Pons (tissue), 1 donor: ENCODE measurements at regions not wholly inside any gene's neighbourhood (a gene's known extent, or its start where the extent isn't known, plus 50 kb on each side); places are given as distances from the start of the nearest gene placed in this dataset.

Source experiments
- DNase-seq: peaks from one replicate; pipeline ENCODE4 v3.0.0-alpha.2; 2016; ENCODE audit warnings: low spot score

GRCh38 chr9:107688728-107689127 lies 199.2 kb upstream of the KLF4 start:
- DNase-seq: no peak

GRCh38 chr9:107685901-107686300 lies 196.3 kb upstream of the KLF4 start:
- DNase-seq: no peak

- no peak for DNase-seq
Measured at GRCh38 chr9:107685376-107685775, 195.8 kb upstream of the KLF4 start.

- DNase-seq: no peak
Measured at GRCh38 chr9:107684224-107684623, 194.7 kb upstream of the KLF4 start.

GRCh38 chr9:107683566-107683965 lies 194.0 kb upstream of the KLF4 start:
- peak; percentile 22 for DNase-seq

- no peak for DNase-seq
Measured at GRCh38 chr9:107681988-107682387, 192.4 kb upstream of the KLF4 start.

- no peak for DNase-seq
Measured at GRCh38 chr9:107675351-107676259, 186.0 kb upstream of the KLF4 start.

- DNase-seq: peak; percentile 72
Measured at GRCh38 chr9:107674721-107675277, 185.2 kb upstream of the KLF4 start.

GRCh38 chr9:107673861-107674720 lies 184.5 kb upstream of the KLF4 start:
- DNase-seq: no peak

GRCh38 chr9:107671588-107671987 lies 182.0 kb upstream of the KLF4 start:
- no peak for DNase-seq

- no peak for DNase-seq
Measured at GRCh38 chr9:107669422-107669821, 179.9 kb upstream of the KLF4 start.

GRCh38 chr9:107667231-107668070 lies 177.9 kb upstream of the KLF4 start:
- DNase-seq: no peak

- no peak for DNase-seq
Measured at GRCh38 chr9:107665057-107665456, 175.5 kb upstream of the KLF4 start.

GRCh38 chr9:107660976-107661375 lies 171.4 kb upstream of the KLF4 start:
- no peak for DNase-seq

- DNase-seq: no peak
Measured at GRCh38 chr9:107653263-107653821, 163.8 kb upstream of the KLF4 start.

GRCh38 chr9:107650995-107651394 lies 161.4 kb upstream of the KLF4 start:
- DNase-seq: no peak

- no peak for DNase-seq
Measured at GRCh38 chr9:107650321-107650720, 160.8 kb upstream of the KLF4 start.

- no peak for DNase-seq
Measured at GRCh38 chr9:107648153-107648715, 158.7 kb upstream of the KLF4 start.

- no peak for DNase-seq
Measured at GRCh38 chr9:107647611-107648010, 158.0 kb upstream of the KLF4 start.

- DNase-seq: no peak
Measured at GRCh38 chr9:107647141-107647540, 157.6 kb upstream of the KLF4 start.

- DNase-seq: no peak
Measured at GRCh38 chr9:107645464-107645833, 155.9 kb upstream of the KLF4 start.
